ENCODE measurements at regions not wholly inside any gene's neighbourhood (a gene's known extent, or its start where the extent isn't known, plus 50 kb on each side); places are given as distances from the start of the nearest gene placed in this dataset.
"Not testable (repeated sequence)": the region's sequence is repeated elsewhere in the genome, so short reads cannot be mapped to it uniquely, and the experiment has no call there.

- no peak for DNase-seq
Observed at GRCh38 chr5:52024359-52024758, 641.1 kb downstream of the ISL1 start.

- not testable (repeated sequence) for DNase-seq
Observed at GRCh38 chr5:52029836-52030235, 646.6 kb downstream of the ISL1 start.

GRCh38 chr5:52041842-52042241 lies 658.6 kb downstream of the ISL1 start:
- no peak for DNase-seq

GRCh38 chr5:52043137-52043536 lies 659.9 kb downstream of the ISL1 start:
- DNase-seq: no peak

DNA sequence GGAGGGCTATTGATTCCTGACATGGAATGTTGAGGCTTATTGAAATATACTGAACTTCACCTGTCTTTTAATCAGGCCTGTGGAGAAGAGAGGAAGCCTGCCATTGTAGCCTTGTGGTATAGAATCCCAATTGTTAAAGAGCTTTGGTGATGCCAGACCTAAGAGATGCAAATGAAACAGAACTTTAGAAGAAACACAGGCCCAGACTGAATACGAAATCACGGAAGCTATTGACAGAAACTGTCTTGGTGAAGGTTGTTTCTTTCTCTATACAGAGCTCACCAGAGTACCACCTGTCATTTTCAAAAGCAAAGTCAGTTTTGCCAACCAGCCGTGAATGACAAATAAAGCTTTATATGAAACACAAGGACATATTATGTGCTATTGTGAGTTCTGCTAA lies 660.3 kb downstream of the ISL1 start:
- peak; percentile 90 for DNase-seq

- DNase-seq: no peak
Observed at GRCh38 chr5:52051759-52052158, 668.5 kb downstream of the ISL1 start.

- no peak for DNase-seq
Observed at GRCh38 chr5:52063186-52063585, 679.9 kb downstream of the ISL1 start.

DNA sequence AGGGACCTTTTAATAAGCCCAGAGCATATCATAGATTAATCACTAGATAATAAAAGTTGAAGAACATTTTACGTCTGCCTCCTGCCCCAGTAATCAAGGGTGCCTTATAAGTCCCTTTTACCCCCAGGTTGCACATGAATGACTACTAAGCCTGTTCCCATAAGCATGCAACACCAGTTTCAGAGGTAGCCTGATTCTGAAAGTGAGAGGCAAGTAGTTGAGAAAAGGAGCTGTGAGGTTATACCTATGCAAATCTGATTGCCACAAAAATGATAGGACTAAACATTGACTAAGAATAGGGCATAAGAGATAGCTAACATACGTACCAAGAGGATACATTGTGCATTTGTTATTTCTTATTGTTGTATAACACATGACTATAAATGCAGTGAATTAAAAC lies 681.9 kb downstream of the ISL1 start:
- no peak for DNase-seq

DNA sequence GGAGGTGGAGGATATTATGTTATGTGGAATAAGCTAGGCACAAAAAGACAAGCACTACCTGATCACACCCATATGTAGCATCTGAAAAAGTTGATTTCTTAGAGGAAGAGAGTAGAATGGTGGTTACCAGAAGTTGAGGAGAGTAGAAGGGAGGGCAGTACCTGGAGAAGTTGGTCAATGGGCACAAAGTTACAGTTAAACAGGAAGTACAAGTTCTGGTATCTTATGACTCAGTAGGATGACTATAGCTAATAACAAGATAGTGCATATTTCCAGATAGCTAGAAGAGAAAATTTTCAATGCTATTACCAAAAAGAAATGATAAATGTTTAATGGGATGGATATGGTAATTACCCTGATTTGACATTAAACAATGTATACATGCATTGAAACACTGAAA lies 686.7 kb downstream of the ISL1 start:
- no peak for DNase-seq

GRCh38 chr5:52073993-52074689 lies 690.9 kb downstream of the ISL1 start:
- no peak for DNase-seq

- no peak for DNase-seq
Observed at GRCh38 chr5:52077941-52078815, 694.9 kb downstream of the ISL1 start.

GRCh38 chr5:52102311-52102710 lies 685.4 kb upstream of the ITGA1 start:
- DNase-seq: not testable (repeated sequence)

- no peak for DNase-seq
Observed at GRCh38 chr5:52107210-52107905, 680.4 kb upstream of the ITGA1 start.

GRCh38 chr5:52119768-52120167 lies 667.9 kb upstream of the ITGA1 start:
- no peak for DNase-seq

- no peak for DNase-seq
Observed at GRCh38 chr5:52132053-52132452, 655.7 kb upstream of the ITGA1 start.

DNA sequence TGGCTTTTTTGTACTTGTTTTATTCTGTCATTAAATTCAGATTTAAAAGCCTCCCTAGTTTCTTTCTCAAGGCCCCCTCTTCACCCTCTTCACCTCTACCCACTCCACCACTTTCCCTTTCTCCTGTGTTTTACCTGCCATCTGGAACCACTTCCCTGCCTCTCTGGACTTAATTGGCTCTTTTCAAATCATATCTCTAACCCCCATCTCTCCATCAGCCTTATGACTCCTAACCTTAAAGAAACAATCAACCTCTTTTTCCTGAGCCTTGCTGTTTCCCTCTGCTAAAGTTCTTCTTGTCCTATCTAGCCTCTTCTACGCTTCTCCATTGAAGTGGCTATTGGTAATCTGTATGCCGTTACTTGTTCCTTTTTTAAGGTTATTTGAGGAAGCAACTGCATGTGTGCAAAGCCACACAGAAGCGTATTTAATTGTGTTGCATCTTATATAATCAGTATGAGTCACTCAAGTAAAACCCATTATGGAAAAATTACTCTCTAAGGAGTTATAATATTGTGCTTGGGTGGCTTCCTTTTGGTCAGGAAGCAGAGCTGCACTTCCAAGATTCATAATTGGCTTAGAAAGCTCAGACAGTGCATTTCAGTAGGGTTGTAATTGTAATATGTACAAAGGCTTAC lies 653.6 kb upstream of the ITGA1 start:
- peak; percentile 99 for DNase-seq

- no peak for DNase-seq
Observed at GRCh38 chr5:52139888-52140615, 647.7 kb upstream of the ITGA1 start.

- no peak for DNase-seq
Observed at GRCh38 chr5:52148679-52149078, 639.0 kb upstream of the ITGA1 start.

- no peak for DNase-seq
Observed at GRCh38 chr5:52150501-52150900, 637.2 kb upstream of the ITGA1 start.

DNA sequence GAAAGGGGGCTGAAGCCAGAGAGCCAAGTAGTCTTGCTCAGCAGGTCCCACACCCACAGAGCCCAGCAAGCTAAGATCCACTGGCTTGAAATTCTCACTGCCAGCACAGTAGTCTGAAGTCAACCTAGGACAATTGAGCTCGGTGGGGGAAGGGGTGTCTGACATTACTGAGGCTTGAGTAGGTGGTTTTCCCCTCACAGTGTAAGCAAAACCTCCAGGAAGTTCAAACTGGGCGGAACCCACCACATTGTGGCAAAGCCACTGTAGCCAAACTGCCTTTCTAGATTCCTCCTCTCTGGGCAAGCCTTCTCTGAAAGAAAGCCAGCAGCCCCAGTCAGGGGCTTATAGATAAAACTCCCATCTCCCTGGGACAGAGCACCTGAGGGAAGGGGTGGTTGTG lies 630.9 kb upstream of the ITGA1 start:
- DNase-seq: not testable (repeated sequence)

- DNase-seq: not testable (repeated sequence)
Observed at GRCh38 chr5:52165806-52166205, 621.9 kb upstream of the ITGA1 start.

- DNase-seq: no peak
Observed at GRCh38 chr5:52173133-52173532, 614.6 kb upstream of the ITGA1 start.

All from NCI-H187 treated with DMSO at 0.1 percent for 48 hours (cell line).